WTC11 (cell line): ENCODE measurements at regions not wholly inside any gene's neighbourhood (a gene's known extent, or its start where the extent isn't known, plus 50 kb on each side); places are given as distances from the start of the nearest gene placed in this dataset.

Source experiments
- ATAC-seq: fragments of 200-7000 bp; cut with Tn5 transposase; 2 replicates; pipeline ENCODE4 v1.10.0; 2021; ENCODE audit warnings: mild to moderate bottlenecking, moderate library complexity
- CTCF ChIA-PET: fragments of 300-600 bp; sonication (Branson Sonifier 250); formaldehyde crosslinking; loops from one replicate; lab custom pipeline; 2021; ENCODE audit warnings: antibody characterized with exemption; lab: Charles Lee
- POLR2A ChIA-PET: fragments of 350-600 bp; sonication (Branson Sonifier 250); formaldehyde crosslinking; loops from one replicate; lab custom pipeline; 2021; ENCODE audit warnings: antibody characterized with exemption; lab: Charles Lee
- DNase-seq: peaks from one replicate; pipeline ENCODE4 v3.0.0; 2021; ENCODE audit warnings: low spot score
- H3K27ac Mint-ChIP-seq: 2 replicates; pipeline ENCODE4 v1.8.0; 2021; ENCODE audit warnings: mixed read lengths
- H3K27me3 Mint-ChIP-seq: 2 replicates; pipeline ENCODE4 v1.8.0; 2021; ENCODE audit warnings: low read depth, mild to moderate bottlenecking, moderate library complexity, mixed read lengths
- H3K36me3 Mint-ChIP-seq: 2 replicates; pipeline ENCODE4 v1.8.0; 2021; ENCODE audit warnings: mixed read lengths
- H3K4me1 Mint-ChIP-seq: 2 replicates; pipeline ENCODE4 v1.8.0; 2022; ENCODE audit warnings: mixed read lengths
- H3K4me3 Mint-ChIP-seq: 2 replicates; pipeline ENCODE4 v1.8.0; 2021; ENCODE audit warnings: mild to moderate bottlenecking, moderate library complexity, mixed read lengths
- H3K9me3 Mint-ChIP-seq: 2 replicates; pipeline ENCODE4 v1.8.0; 2021; ENCODE audit warnings: mixed read lengths
- GRHL2 ChIP-seq: fragments of 250-450 bp; sonication (Bioruptor Pico); IDR thresholded peaks from 2 replicates; pipeline ENCODE4 v1.8.0; 2022; ENCODE audit warnings: mild to moderate bottlenecking, moderate library complexity; ENCODE audit not compliant: insufficient replicate concordance, severe bottlenecking
- HMGA2 ChIP-seq: fragments of 250-450 bp; sonication (Bioruptor Pico); IDR thresholded peaks from 2 replicates; pipeline ENCODE4 v1.4.0; 2021; ENCODE audit warnings: mild to moderate bottlenecking, moderate library complexity
- NFYB ChIP-seq: sonication (generic); formaldehyde crosslinking; conservative IDR thresholded peaks from 2 replicates; pipeline ENCODE4 v1.8.0; 2022; ENCODE audit warnings: low read depth, missing genetic modification reagents
- NR3C1 ChIP-seq: sonication (generic); formaldehyde crosslinking; conservative IDR thresholded peaks from 2 replicates; pipeline ENCODE4 v1.8.1; 2023; ENCODE audit warnings: low read depth, mild to moderate bottlenecking, missing genetic modification reagents
- TP53 ChIP-seq: sonication (generic); formaldehyde crosslinking; IDR thresholded peaks from 2 replicates; pipeline ENCODE4 v1.8.1; 2023; ENCODE audit warnings: mild to moderate bottlenecking, missing genetic modification reagents
- ZNF138 ChIP-seq: sonication (generic); formaldehyde crosslinking; conservative IDR thresholded peaks from 2 replicates; pipeline ENCODE4 v1.8.1; 2022; ENCODE audit warnings: mild to moderate bottlenecking, moderate library complexity, missing genetic modification reagents
- ZNF396 ChIP-seq: fragments of 250-450 bp; sonication (Bioruptor Pico); IDR thresholded peaks from 2 replicates; pipeline ENCODE4 v1.8.0; 2021; ENCODE audit warnings: mild to moderate bottlenecking, moderate library complexity, borderline replicate concordance
- TF ChIP-seq, protein P1 (sequence below): sonication (generic); formaldehyde crosslinking; conservative IDR thresholded peaks from 2 replicates; pipeline ENCODE4 v1.8.1; 2023; ENCODE audit warnings: mild to moderate bottlenecking, low read depth, missing genetic modification reagents, moderate library complexity
- TF ChIP-seq, protein P2 (sequence below): fragments of 250-450 bp; sonication (Bioruptor Pico); IDR thresholded peaks from 2 replicates; pipeline ENCODE4 v1.9.0; 2021; ENCODE audit warnings: mild to moderate bottlenecking
- TF ChIP-seq, protein P3 (sequence below): sonication (generic); formaldehyde crosslinking; IDR thresholded peaks from 2 replicates; pipeline ENCODE4 v1.8.0; 2023; ENCODE audit warnings: missing genetic modification reagents, mild to moderate bottlenecking, borderline replicate concordance
- TF ChIP-seq, protein P4 (sequence below): sonication (generic); formaldehyde crosslinking; IDR thresholded peaks from 2 replicates; pipeline ENCODE4 v1.8.1; 2022; ENCODE audit warnings: mild to moderate bottlenecking, missing genetic modification reagents, moderate library complexity, borderline replicate concordance
- TF ChIP-seq, protein P5 (sequence below): fragments of 250-450 bp; sonication (Bioruptor Pico); IDR thresholded peaks from 2 replicates; pipeline ENCODE4 v1.9.0; 2021; ENCODE audit warnings: mild to moderate bottlenecking, borderline replicate concordance
- TF ChIP-seq, protein P6 (sequence below): sonication (generic); formaldehyde crosslinking; IDR thresholded peaks from 2 replicates; pipeline ENCODE4 v1.8.1; 2023; ENCODE audit warnings: mild to moderate bottlenecking, missing genetic modification reagents, borderline replicate concordance

DNA sequence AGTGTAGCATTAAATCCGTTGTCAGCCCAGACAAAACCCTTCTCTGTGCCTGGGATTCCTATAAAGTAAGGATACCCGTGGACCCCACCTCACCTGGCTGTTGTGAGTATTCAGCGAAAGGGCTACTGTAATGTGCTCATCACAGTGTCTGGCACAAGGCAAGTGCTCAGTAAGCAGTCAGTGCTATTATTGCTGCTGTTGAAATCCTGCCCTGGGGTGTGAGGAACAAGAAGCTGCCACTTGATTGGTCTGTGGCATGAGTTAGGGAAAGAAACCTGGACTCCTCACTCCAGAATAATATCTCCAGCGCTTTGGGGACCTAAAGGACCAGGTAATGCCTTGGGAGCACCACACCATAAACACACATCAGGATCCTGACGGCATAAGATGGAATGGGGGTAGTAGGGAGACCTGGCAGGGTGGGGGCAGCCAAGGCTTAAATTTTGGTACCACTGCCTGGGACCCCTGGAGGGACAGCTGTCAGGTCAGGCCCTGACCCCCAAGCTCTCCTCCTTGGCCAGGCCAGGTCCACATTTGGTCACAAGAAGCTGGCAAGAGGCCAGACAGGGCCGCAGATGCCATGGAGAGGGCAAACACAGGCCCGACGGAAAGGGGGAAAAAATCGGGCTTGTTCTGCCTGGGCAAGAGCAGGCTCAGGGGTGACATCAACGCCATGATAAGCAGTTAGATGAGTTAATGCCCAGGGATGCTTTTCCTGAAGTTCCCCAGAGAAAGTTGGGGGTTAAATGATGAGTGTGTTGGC is 66.5 kb downstream of the MRPL14 start (continued):
- TF ChIP-seq, protein P1, sequence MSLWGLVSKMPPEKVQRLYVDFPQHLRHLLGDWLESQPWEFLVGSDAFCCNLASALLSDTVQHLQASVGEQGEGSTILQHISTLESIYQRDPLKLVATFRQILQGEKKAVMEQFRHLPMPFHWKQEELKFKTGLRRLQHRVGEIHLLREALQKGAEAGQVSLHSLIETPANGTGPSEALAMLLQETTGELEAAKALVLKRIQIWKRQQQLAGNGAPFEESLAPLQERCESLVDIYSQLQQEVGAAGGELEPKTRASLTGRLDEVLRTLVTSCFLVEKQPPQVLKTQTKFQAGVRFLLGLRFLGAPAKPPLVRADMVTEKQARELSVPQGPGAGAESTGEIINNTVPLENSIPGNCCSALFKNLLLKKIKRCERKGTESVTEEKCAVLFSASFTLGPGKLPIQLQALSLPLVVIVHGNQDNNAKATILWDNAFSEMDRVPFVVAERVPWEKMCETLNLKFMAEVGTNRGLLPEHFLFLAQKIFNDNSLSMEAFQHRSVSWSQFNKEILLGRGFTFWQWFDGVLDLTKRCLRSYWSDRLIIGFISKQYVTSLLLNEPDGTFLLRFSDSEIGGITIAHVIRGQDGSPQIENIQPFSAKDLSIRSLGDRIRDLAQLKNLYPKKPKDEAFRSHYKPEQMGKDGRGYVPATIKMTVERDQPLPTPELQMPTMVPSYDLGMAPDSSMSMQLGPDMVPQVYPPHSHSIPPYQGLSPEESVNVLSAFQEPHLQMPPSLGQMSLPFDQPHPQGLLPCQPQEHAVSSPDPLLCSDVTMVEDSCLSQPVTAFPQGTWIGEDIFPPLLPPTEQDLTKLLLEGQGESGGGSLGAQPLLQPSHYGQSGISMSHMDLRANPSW (CRISPR knock-in tag), result no peak
- TF ChIP-seq NR3C1, result no peak
- TF ChIP-seq NFYB (CRISPR knock-in tag), result no peak

DNA sequence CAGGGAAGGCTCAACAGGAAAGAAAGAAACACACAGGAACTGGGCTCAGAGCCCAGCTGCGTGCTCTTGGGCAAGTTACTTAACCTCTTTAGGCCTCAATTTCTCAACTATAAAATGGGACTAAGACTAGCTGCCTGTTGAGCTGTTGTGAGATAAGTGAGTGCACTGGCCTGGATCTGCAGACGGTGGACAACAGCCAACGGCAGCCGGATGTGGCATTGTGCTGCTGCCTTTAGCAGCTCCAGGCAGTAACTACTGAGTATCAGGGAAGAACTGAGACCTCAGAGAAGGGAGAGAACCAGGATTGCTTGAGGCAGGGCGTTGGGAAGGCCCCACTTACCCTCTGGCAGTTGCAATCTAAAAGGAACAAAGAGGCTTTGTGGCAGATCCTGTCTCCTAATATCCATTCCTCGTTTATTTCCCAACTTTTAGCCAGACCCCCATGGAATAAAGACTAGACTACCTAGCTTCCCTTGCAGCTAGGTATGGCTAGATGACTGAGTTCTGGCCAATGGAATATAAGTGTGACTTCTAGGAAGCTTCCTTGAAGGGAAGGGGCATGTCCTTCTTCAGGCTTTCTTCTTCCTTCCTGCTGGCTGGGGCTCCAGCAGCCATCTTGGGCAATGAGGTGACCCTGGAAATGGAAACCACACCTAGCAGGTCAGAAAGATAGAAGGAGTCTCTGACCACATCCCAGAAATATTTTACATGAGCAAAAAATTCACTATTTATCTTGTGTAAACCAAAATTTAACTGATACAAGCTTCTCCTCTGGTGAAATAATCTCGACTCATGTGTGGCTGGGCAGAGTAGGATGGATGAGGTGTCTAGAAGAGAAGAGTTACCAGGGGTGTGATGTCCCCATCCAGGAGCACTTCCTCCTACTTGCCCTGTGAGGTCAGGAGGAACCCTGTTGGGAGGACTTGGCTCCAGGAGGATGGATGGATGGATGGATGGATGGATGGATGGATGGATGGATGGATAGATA is 67.6 kb downstream of the MRPL14 start:
- Mint-ChIP-seq H3K4me3 (no peak overlapping the region), H3K4me1 (peaks cover 6% of the 10 kb centered on the region), H3K27ac (no peak overlapping the region), H3K27me3 (no peaks in the 10 kb centered on the region; the same call in 1 of the 2 replicates), H3K9me3 (peaks cover 11% of the 10 kb centered on the region), H3K36me3 (peaks cover 11% of the 10 kb centered on the region; the same call in 1 of the 2 replicates)
- ChIA-PET POLR2A (no interaction called here), CTCF (interaction anchor here (2.5 kb wide), 1 partner anchor 15 kb away, joined by 12 read pairs; no protein-coding TSS in a partner anchor)
- ATAC-seq (no peak), DNase-seq (no peak)
- TF ChIP-seq ZNF138 (CRISPR knock-in tag) (no peak), HMGA2 (no peak), GRHL2 (CRISPR knock-in tag) (no peak), TP53 (CRISPR knock-in tag) (no peak), ZNF396 (CRISPR knock-in tag) (no peak)
- TF ChIP-seq, protein P2, sequence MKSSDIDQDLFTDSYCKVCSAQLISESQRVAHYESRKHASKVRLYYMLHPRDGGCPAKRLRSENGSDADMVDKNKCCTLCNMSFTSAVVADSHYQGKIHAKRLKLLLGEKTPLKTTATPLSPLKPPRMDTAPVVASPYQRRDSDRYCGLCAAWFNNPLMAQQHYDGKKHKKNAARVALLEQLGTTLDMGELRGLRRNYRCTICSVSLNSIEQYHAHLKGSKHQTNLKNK (CRISPR knock-in tag), result no peak
- TF ChIP-seq, protein P3, sequence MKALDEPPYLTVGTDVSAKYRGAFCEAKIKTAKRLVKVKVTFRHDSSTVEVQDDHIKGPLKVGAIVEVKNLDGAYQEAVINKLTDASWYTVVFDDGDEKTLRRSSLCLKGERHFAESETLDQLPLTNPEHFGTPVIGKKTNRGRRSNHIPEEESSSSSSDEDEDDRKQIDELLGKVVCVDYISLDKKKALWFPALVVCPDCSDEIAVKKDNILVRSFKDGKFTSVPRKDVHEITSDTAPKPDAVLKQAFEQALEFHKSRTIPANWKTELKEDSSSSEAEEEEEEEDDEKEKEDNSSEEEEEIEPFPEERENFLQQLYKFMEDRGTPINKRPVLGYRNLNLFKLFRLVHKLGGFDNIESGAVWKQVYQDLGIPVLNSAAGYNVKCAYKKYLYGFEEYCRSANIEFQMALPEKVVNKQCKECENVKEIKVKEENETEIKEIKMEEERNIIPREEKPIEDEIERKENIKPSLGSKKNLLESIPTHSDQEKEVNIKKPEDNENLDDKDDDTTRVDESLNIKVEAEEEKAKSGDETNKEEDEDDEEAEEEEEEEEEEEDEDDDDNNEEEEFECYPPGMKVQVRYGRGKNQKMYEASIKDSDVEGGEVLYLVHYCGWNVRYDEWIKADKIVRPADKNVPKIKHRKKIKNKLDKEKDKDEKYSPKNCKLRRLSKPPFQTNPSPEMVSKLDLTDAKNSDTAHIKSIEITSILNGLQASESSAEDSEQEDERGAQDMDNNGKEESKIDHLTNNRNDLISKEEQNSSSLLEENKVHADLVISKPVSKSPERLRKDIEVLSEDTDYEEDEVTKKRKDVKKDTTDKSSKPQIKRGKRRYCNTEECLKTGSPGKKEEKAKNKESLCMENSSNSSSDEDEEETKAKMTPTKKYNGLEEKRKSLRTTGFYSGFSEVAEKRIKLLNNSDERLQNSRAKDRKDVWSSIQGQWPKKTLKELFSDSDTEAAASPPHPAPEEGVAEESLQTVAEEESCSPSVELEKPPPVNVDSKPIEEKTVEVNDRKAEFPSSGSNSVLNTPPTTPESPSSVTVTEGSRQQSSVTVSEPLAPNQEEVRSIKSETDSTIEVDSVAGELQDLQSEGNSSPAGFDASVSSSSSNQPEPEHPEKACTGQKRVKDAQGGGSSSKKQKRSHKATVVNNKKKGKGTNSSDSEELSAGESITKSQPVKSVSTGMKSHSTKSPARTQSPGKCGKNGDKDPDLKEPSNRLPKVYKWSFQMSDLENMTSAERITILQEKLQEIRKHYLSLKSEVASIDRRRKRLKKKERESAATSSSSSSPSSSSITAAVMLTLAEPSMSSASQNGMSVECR (CRISPR knock-in tag), result no peak
- TF ChIP-seq, protein P4, sequence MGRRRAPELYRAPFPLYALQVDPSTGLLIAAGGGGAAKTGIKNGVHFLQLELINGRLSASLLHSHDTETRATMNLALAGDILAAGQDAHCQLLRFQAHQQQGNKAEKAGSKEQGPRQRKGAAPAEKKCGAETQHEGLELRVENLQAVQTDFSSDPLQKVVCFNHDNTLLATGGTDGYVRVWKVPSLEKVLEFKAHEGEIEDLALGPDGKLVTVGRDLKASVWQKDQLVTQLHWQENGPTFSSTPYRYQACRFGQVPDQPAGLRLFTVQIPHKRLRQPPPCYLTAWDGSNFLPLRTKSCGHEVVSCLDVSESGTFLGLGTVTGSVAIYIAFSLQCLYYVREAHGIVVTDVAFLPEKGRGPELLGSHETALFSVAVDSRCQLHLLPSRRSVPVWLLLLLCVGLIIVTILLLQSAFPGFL, result no peak
- TF ChIP-seq, protein P5, sequence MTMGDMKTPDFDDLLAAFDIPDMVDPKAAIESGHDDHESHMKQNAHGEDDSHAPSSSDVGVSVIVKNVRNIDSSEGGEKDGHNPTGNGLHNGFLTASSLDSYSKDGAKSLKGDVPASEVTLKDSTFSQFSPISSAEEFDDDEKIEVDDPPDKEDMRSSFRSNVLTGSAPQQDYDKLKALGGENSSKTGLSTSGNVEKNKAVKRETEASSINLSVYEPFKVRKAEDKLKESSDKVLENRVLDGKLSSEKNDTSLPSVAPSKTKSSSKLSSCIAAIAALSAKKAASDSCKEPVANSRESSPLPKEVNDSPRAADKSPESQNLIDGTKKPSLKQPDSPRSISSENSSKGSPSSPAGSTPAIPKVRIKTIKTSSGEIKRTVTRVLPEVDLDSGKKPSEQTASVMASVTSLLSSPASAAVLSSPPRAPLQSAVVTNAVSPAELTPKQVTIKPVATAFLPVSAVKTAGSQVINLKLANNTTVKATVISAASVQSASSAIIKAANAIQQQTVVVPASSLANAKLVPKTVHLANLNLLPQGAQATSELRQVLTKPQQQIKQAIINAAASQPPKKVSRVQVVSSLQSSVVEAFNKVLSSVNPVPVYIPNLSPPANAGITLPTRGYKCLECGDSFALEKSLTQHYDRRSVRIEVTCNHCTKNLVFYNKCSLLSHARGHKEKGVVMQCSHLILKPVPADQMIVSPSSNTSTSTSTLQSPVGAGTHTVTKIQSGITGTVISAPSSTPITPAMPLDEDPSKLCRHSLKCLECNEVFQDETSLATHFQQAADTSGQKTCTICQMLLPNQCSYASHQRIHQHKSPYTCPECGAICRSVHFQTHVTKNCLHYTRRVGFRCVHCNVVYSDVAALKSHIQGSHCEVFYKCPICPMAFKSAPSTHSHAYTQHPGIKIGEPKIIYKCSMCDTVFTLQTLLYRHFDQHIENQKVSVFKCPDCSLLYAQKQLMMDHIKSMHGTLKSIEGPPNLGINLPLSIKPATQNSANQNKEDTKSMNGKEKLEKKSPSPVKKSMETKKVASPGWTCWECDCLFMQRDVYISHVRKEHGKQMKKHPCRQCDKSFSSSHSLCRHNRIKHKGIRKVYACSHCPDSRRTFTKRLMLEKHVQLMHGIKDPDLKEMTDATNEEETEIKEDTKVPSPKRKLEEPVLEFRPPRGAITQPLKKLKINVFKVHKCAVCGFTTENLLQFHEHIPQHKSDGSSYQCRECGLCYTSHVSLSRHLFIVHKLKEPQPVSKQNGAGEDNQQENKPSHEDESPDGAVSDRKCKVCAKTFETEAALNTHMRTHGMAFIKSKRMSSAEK (CRISPR knock-in tag), result no peak
- TF ChIP-seq, protein P6, sequence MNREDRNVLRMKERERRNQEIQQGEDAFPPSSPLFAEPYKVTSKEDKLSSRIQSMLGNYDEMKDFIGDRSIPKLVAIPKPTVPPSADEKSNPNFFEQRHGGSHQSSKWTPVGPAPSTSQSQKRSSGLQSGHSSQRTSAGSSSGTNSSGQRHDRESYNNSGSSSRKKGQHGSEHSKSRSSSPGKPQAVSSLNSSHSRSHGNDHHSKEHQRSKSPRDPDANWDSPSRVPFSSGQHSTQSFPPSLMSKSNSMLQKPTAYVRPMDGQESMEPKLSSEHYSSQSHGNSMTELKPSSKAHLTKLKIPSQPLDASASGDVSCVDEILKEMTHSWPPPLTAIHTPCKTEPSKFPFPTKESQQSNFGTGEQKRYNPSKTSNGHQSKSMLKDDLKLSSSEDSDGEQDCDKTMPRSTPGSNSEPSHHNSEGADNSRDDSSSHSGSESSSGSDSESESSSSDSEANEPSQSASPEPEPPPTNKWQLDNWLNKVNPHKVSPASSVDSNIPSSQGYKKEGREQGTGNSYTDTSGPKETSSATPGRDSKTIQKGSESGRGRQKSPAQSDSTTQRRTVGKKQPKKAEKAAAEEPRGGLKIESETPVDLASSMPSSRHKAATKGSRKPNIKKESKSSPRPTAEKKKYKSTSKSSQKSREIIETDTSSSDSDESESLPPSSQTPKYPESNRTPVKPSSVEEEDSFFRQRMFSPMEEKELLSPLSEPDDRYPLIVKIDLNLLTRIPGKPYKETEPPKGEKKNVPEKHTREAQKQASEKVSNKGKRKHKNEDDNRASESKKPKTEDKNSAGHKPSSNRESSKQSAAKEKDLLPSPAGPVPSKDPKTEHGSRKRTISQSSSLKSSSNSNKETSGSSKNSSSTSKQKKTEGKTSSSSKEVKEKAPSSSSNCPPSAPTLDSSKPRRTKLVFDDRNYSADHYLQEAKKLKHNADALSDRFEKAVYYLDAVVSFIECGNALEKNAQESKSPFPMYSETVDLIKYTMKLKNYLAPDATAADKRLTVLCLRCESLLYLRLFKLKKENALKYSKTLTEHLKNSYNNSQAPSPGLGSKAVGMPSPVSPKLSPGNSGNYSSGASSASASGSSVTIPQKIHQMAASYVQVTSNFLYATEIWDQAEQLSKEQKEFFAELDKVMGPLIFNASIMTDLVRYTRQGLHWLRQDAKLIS (CRISPR knock-in tag), result no peak
